Parathyroid adenoma (tissue), 2 donors: ENCODE measurements at regions not wholly inside any gene's neighbourhood (a gene's known extent, or its start where the extent isn't known, plus 50 kb on each side); places are given as distances from the start of the nearest gene placed in this dataset.

ENCODE experiments used
- H2AFZ ChIP-seq: fragments of 300-600 bp; sonication (generic); one replicate; pipeline ENCODE4 v1.7.0; 2017; ENCODE audit warnings: antibody characterized with exemption, mild to moderate bottlenecking
- H3K27ac ChIP-seq: fragments of 300-600 bp; sonication (generic); one replicate; pipeline ENCODE4 v1.7.0; 2017
- H3K27me3 ChIP-seq: fragments of 300-600 bp; sonication (generic); one replicate; pipeline ENCODE4 v1.7.0; 2017; ENCODE audit warnings: low read length; ENCODE audit not compliant: control insufficient read depth, insufficient read depth
- H3K36me3 ChIP-seq: fragments of 300-600 bp; sonication (generic); one replicate; pipeline ENCODE4 v1.7.0; 2017; ENCODE audit warnings: low read length; ENCODE audit not compliant: control insufficient read depth, insufficient read depth
- H3K4me1 ChIP-seq: fragments of 300-600 bp; sonication (generic); one replicate; pipeline ENCODE4 v1.7.0; 2017; ENCODE audit warnings: control low read depth
- H3K4me2 ChIP-seq: fragments of 300-600 bp; sonication (generic); one replicate; pipeline ENCODE4 v1.7.0; 2017; ENCODE audit warnings: low read length
- H3K4me3 ChIP-seq: fragments of 300-600 bp; sonication (generic); one replicate; pipeline ENCODE4 v1.7.0; 2017; ENCODE audit warnings: low read depth, low read length
- H3K79me2 ChIP-seq: fragments of 300-600 bp; sonication (generic); one replicate; pipeline ENCODE4 v1.7.0; 2017; ENCODE audit warnings: control low read depth
- H3K9ac ChIP-seq: fragments of 300-600 bp; sonication (generic); one replicate; pipeline ENCODE4 v1.7.0; 2017; ENCODE audit warnings: mild to moderate bottlenecking
- H3K9me3 ChIP-seq: fragments of 300-600 bp; sonication (generic); one replicate; pipeline ENCODE4 v1.7.0; 2017; ENCODE audit warnings: low read length; ENCODE audit not compliant: control insufficient read depth
- TF ChIP-seq, protein P1 (sequence below): fragments of 300-600 bp; sonication (generic); IDR thresholded peaks from one replicate; pipeline ENCODE4 v1.7.0; 2017; ENCODE audit warnings: antibody characterized with exemption, mild to moderate bottlenecking
- donor health status: primary hyperparathyroidism.

- H3K27ac ChIP-seq = no peak overlapping the region
Observed at GRCh38 chr20:60148885-60149284, 190.7 kb downstream of the CDH26 start.

DNA sequence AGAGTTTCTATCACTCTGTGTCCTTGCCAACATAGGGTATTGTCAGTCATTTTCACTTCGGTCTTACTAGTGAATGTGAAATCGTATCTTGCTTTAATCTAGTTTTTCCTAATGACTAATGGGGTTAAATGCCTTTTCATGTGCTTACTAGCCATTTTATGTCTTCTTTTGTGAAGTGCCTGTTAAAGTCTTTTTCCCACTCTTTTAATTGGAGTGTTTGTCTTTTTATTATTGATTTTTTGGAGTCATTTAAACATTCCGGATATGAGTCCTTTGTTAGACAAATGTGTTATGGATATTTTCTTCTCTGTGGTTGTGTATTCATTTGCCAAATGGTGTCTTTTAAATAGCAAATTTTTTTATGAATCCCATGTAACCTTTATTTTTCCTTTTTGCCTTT lies 194.6 kb downstream of the CDH26 start:
- no peak overlapping the region for H3K9ac ChIP-seq
- H3K27me3 ChIP-seq = no peaks in the 10 kb centered on the region
- H2AFZ ChIP-seq = no peak overlapping the region
- H3K9me3 ChIP-seq = no peaks in the 10 kb centered on the region
- H3K27ac ChIP-seq = no peak overlapping the region
- TF ChIP-seq, protein P1, sequence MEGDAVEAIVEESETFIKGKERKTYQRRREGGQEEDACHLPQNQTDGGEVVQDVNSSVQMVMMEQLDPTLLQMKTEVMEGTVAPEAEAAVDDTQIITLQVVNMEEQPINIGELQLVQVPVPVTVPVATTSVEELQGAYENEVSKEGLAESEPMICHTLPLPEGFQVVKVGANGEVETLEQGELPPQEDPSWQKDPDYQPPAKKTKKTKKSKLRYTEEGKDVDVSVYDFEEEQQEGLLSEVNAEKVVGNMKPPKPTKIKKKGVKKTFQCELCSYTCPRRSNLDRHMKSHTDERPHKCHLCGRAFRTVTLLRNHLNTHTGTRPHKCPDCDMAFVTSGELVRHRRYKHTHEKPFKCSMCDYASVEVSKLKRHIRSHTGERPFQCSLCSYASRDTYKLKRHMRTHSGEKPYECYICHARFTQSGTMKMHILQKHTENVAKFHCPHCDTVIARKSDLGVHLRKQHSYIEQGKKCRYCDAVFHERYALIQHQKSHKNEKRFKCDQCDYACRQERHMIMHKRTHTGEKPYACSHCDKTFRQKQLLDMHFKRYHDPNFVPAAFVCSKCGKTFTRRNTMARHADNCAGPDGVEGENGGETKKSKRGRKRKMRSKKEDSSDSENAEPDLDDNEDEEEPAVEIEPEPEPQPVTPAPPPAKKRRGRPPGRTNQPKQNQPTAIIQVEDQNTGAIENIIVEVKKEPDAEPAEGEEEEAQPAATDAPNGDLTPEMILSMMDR = no peak
- H3K4me3 ChIP-seq = no peak overlapping the region
- no peaks in the 10 kb centered on the region for H3K4me1 ChIP-seq
- no peaks in the 10 kb centered on the region for H3K36me3 ChIP-seq
- H3K4me2 ChIP-seq = no peak overlapping the region
- no peaks in the 10 kb centered on the region for H3K79me2 ChIP-seq

More at GRCh38 chr20:60148885-60149284, 190.7 kb downstream of the CDH26 start:
- no peaks in the 10 kb centered on the region for H3K9me3 ChIP-seq
- H2AFZ ChIP-seq = no peak overlapping the region
- peaks cover 9% of the 10 kb centered on the region for H3K4me1 ChIP-seq
- no peaks in the 10 kb centered on the region for H3K27me3 ChIP-seq
- no peak overlapping the region for H3K4me2 ChIP-seq
- no peak overlapping the region for H3K9ac ChIP-seq
- no peaks in the 10 kb centered on the region for H3K36me3 ChIP-seq
- H3K79me2 ChIP-seq = no peaks in the 10 kb centered on the region
- TF ChIP-seq, protein P1 = no peak
- no peak overlapping the region for H3K4me3 ChIP-seq

DNA sequence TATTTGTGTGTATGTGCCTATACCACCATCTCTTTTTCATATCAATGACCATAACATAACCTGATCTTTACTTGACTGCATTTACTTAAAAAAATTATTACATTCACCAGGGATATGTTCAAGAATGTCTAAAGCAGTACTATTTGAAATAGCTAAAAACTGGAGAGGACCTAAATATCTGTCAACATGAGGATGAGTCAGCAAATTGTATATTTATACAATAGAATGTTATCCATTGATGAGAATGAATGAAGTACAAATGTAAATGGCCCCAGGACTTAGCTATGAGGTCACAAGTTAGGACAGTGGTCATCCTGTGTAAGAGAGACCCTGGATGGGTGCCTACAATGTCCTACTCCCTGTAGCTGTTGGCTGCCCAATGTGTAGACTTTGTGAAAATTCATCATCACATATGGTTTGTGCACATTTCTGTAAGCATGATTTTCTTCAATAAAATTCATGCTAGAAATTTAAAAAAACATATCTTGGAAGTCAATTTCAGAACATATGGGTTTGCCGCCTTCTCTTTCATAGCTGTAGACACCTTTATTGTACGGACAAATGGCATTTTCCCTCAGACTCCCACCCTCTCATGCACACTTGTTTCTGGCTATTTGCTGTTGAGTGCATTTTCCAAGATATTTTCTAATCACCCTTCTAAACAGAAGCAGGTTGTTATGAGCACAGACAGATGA lies 202.4 kb downstream of the CDH26 start:
- Histone ChIP-seq H3K4me3 (no peak overlapping the region), H3K9ac (no peak overlapping the region), H3K36me3 (no peaks in the 10 kb centered on the region), H3K27me3 (no peaks in the 10 kb centered on the region), H3K4me1 (no peaks in the 10 kb centered on the region), H3K9me3 (no peaks in the 10 kb centered on the region), H3K27ac (no peak overlapping the region), H3K79me2 (no peaks in the 10 kb centered on the region), H3K4me2 (no peak overlapping the region), H2AFZ (no peak overlapping the region)
- TF ChIP-seq, protein P1 = no peak

DNA sequence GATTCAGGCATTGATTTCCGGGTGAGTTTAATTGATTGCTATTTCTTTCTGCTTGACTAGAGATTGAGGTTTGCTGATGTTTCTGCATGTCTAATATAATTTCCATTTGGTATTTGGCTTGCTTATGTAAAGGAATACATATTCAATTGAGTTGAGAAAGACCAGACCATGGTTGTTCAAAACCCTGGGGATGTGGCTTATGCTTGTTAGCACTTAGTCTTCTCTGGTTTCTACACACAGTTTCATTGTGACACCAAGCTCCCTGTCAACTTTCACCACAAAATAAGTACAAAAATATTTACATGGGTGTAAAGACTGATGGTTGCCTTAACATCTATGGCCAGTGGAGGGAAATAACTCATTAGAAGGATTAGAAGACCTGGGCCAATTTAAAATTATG lies 209.6 kb downstream of the CDH26 start:
- no peak overlapping the region for H3K4me2 ChIP-seq
- H3K4me3 ChIP-seq = no peak overlapping the region
- no peaks in the 10 kb centered on the region for H3K9me3 ChIP-seq
- no peaks in the 10 kb centered on the region for H3K36me3 ChIP-seq
- H2AFZ ChIP-seq = no peak overlapping the region
- TF ChIP-seq, protein P1 = no peak
- H3K79me2 ChIP-seq = no peaks in the 10 kb centered on the region
- H3K27me3 ChIP-seq = no peaks in the 10 kb centered on the region
- H3K9ac ChIP-seq = no peak overlapping the region
- H3K4me1 ChIP-seq = no peaks in the 10 kb centered on the region
- H3K27ac ChIP-seq = no peak overlapping the region

DNA sequence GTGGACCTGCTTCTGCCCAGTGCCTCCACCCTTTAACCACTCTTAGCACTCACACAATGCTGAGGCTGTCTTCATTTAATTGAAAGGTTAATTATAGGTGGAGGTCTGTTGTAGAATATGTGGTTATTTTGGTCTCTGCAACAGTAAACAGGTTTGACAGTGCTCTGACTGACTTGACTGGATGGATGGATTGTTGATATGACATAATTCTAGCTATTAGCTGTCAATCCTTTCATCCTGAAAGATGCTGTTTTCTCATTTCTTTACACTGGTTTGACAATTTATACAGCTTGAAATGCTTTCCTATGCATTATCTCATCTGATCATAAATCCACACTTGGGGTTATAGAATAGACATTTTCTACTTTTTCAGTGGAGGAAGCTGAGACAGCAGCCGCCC lies 210.7 kb downstream of the CDH26 start:
- H3K4me1 ChIP-seq = no peaks in the 10 kb centered on the region
- H3K9me3 ChIP-seq = no peaks in the 10 kb centered on the region
- no peak overlapping the region for H3K9ac ChIP-seq
- no peak overlapping the region for H2AFZ ChIP-seq
- TF ChIP-seq, protein P1 = no peak
- no peak overlapping the region for H3K4me2 ChIP-seq
- H3K27ac ChIP-seq = no peak overlapping the region
- no peak overlapping the region for H3K4me3 ChIP-seq
- H3K27me3 ChIP-seq = no peaks in the 10 kb centered on the region
- H3K36me3 ChIP-seq = no peaks in the 10 kb centered on the region
- H3K79me2 ChIP-seq = no peaks in the 10 kb centered on the region
